ENCODE measurements at regions not wholly inside any gene's neighbourhood (a gene's known extent, or its start where the extent isn't known, plus 50 kb on each side); places are given as distances from the start of the nearest gene placed in this dataset.

DNA sequence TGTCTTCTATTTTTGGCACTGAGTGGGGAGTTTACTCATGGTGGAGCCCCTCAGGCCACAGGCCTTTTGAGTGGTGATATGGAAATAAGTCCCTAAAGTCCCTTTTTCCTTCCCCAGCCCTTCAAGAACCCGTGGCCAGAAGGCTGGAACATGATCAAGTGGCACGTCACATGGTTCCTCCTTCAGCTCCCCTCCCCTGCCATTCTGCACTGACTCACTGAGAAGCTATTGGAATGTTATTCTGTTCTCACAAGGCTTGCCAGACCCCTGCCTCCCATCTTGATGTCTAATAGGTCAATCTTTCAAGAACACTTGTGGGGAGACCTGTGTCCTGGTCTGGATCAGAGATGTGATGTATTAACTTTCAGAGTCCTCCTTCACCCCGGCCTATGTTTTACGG lies 279.8 kb downstream of the SEC23IP start:
- TF ChIP-seq, protein P1, sequence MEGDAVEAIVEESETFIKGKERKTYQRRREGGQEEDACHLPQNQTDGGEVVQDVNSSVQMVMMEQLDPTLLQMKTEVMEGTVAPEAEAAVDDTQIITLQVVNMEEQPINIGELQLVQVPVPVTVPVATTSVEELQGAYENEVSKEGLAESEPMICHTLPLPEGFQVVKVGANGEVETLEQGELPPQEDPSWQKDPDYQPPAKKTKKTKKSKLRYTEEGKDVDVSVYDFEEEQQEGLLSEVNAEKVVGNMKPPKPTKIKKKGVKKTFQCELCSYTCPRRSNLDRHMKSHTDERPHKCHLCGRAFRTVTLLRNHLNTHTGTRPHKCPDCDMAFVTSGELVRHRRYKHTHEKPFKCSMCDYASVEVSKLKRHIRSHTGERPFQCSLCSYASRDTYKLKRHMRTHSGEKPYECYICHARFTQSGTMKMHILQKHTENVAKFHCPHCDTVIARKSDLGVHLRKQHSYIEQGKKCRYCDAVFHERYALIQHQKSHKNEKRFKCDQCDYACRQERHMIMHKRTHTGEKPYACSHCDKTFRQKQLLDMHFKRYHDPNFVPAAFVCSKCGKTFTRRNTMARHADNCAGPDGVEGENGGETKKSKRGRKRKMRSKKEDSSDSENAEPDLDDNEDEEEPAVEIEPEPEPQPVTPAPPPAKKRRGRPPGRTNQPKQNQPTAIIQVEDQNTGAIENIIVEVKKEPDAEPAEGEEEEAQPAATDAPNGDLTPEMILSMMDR (IDR thresholded peaks at IDR 0.05; ENCODE audit: insufficient read depth, low read depth, low read length, missing control alignments), result no peak
- H3K4me3 ChIP-seq (ENCODE audit: low read depth, low read length), result no peak overlapping the region
- no peak for DNase-seq (ENCODE audit: low read depth)

DNA sequence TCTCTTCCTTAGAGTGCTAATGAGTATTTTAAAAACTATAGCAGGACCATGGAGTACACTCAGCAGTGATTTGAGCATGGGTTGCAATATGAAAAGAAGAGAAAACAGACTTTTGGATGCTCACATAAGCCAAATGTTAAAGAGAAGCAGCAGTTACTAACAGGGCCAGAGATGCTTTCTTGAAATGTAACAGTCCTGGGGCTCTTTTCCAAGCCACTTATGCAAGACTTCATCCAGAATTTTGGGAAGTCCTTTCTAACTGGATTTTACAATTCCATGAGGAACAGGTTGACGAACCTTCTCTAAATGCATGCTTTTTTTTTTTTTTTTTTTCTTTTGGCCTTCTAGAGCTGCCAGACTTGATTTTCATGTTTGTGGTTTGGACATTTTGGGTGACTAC lies 282.0 kb downstream of the SEC23IP start:
- TF ChIP-seq, protein P1 (IDR thresholded peaks at IDR 0.05; ENCODE audit: insufficient read depth, low read depth, low read length, missing control alignments), result no peak
- no peak overlapping the region for H3K4me3 ChIP-seq (ENCODE audit: low read depth, low read length)
- no peak for DNase-seq (ENCODE audit: low read depth)

DNA sequence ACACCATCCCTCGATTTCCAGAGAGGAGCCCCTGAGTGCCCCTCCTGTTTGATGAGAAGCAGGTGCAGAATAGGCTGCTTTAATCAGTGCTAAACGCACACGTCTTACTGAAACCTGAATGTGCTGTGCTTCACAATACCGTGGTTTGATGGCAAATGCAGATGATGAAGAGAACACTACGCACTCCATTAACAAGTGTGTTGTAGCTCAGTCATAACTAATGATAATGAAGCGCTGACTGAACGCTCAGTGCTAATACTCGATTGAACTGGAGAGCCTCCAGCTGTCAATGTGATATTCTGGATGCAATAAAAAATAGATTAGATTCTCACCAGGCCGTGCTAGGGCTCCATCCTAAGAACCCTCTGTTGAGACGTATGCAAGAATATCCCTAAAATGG lies 279.7 kb upstream of the PLPP4 start:
- H3K4me3 ChIP-seq (ENCODE audit: low read depth, low read length), result no peak overlapping the region
- TF ChIP-seq, protein P1 (IDR thresholded peaks at IDR 0.05; ENCODE audit: insufficient read depth, low read depth, low read length, missing control alignments), result no peak
- DNase-seq (ENCODE audit: low read depth), result no peak

DNA sequence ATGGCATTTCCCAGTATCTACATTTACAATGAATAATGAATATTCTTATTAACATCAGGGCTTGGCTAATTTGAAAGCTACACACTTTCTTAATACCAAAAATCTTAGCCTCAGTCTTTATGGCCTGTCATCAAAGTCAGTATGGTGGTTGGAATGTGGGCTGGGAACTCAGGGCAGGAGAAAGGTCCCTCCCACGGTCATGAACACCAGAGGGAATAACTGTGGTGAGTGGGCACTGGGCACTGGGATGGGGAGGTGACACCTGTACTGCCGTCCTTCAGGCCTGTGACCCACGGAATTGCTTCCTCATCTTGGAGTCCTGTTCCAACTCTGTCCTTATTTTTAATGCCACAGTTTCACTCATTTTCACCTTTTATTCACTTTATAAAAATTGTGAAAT lies 276.9 kb upstream of the PLPP4 start:
- no peak for DNase-seq (ENCODE audit: low read depth)
- TF ChIP-seq, protein P1 (IDR thresholded peaks at IDR 0.05; ENCODE audit: insufficient read depth, low read depth, low read length, missing control alignments), result no peak
- H3K4me3 ChIP-seq (ENCODE audit: low read depth, low read length), result no peak overlapping the region

DNA sequence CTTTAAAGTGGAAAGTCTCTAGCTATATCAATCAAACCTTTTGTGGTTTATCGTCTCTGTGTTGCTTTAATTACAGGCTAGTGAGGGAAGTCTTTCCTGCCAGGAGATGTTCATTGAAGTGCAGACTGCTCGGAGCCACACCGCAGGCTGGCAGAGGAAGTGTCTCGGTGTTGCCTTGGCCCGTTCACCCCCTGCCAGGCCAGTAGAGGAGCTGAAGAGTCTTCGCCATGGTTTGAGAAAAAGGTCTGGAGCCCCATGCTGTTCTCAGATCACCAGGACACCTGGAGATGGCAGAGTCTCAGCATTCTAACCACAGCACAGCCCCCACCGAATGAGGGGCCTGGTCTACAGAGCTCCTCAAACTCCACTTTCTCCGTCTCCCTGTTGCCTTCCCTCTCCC lies 275.9 kb upstream of the PLPP4 start:
- no peak for DNase-seq (ENCODE audit: low read depth)
- H3K4me3 ChIP-seq (ENCODE audit: low read depth, low read length), result no peak overlapping the region
- TF ChIP-seq, protein P1 (IDR thresholded peaks at IDR 0.05; ENCODE audit: insufficient read depth, low read depth, low read length, missing control alignments), result no peak

DNA sequence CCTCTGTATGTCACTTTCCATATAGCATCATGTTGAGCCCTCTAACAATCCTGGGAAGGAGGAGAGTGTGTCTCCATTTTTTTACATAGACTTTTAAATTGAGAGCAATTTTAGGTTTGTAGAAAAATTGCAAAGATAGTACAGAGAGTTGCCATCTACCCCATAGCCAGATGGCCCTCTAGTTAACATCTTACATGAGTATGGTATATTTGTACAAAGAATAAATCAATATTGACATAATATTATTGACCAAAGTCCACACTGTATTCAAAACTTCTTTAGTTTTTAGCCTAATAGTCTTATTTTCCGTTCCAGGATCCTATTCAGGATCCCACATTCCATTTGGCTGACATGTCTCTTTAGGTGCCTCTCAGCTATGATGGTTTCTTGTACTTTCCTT lies 274.6 kb upstream of the PLPP4 start:
- DNase-seq (ENCODE audit: low read depth), result no peak
- TF ChIP-seq, protein P1 (IDR thresholded peaks at IDR 0.05; ENCODE audit: insufficient read depth, low read depth, low read length, missing control alignments), result no peak
- H3K4me3 ChIP-seq (ENCODE audit: low read depth, low read length), result no peak overlapping the region

DNA sequence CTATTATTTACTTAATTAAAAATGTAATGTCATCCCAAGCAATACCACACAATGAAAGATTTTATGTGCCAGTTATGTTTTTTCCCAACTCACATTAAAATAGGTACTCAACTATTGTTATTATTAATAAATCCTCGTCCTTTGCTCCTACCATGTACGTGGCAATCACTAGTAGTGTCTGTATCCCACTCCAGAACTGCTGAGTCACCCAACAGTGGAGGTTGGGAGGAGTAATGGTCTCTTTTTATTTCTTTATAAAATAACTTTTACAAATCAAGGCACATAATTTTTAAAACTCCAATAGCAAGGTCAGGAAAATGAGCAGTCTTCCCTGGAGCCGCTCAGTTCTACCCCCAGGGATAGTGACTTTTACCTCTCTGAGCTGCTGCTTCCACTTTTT lies 273.5 kb upstream of the PLPP4 start:
- no peak for DNase-seq (ENCODE audit: low read depth)
- H3K4me3 ChIP-seq (ENCODE audit: low read depth, low read length), result no peak overlapping the region
- TF ChIP-seq, protein P1 (IDR thresholded peaks at IDR 0.05; ENCODE audit: insufficient read depth, low read depth, low read length, missing control alignments), result no peak

Data from GM12865 (cell line).